ENCODE measurements at regions not wholly inside any gene's neighbourhood (a gene's known extent, or its start where the extent isn't known, plus 50 kb on each side); places are given as distances from the start of the nearest gene placed in this dataset.

DNA sequence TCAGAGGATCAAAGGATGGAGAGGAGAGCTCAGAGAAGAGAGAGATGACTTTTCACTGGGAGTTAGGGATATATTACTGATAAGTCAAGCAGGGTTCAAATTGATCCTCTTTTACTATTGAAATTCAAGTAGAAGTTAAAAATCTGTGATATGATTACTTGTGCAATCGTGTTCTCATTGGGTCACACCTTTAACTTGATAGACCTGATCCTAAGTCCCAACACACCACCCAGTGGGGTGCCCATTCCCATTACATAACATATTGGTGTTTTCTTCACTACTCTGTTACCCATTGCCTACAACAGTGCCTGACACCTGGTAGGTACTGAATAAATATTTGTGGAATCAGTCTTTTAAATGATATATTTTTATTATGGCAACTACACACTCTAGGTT is 66.4 kb upstream of the PICALM start:
- TF ChIP-seq, protein P1, sequence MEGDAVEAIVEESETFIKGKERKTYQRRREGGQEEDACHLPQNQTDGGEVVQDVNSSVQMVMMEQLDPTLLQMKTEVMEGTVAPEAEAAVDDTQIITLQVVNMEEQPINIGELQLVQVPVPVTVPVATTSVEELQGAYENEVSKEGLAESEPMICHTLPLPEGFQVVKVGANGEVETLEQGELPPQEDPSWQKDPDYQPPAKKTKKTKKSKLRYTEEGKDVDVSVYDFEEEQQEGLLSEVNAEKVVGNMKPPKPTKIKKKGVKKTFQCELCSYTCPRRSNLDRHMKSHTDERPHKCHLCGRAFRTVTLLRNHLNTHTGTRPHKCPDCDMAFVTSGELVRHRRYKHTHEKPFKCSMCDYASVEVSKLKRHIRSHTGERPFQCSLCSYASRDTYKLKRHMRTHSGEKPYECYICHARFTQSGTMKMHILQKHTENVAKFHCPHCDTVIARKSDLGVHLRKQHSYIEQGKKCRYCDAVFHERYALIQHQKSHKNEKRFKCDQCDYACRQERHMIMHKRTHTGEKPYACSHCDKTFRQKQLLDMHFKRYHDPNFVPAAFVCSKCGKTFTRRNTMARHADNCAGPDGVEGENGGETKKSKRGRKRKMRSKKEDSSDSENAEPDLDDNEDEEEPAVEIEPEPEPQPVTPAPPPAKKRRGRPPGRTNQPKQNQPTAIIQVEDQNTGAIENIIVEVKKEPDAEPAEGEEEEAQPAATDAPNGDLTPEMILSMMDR (IDR thresholded peaks at IDR 0.05), result no peak
- TF ChIP-seq POLR2A (IDR thresholded peaks at IDR 0.05), result no peak
